ENCODE measurements at regions not wholly inside any gene's neighbourhood (a gene's known extent, or its start where the extent isn't known, plus 50 kb on each side); places are given as distances from the start of the nearest gene placed in this dataset.
"Not testable (repeated sequence)": the region's sequence is repeated elsewhere in the genome, so short reads cannot be mapped to it uniquely, and the experiment has no call there.

DNA sequence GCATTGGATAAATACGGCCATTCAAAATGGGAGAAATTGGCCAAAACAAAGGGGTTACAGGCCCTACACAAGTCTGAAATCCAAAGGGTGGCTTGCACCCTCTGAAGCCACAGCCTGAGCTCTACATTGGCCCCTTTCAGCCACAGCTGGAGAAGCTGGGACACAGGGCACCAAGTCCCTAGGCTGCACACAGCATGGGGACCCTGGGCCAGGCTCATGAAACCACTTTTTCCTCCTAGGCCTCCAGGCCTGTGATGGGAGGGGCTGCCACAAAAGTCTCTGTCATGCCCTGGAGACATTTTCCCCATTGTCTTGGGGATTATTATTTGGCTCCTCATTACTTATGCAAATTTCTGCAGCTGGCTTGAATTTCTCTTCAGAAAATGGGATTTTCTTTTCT lies 64.3 kb upstream of the COL5A2 start:
- TF ChIP-seq, protein P1, sequence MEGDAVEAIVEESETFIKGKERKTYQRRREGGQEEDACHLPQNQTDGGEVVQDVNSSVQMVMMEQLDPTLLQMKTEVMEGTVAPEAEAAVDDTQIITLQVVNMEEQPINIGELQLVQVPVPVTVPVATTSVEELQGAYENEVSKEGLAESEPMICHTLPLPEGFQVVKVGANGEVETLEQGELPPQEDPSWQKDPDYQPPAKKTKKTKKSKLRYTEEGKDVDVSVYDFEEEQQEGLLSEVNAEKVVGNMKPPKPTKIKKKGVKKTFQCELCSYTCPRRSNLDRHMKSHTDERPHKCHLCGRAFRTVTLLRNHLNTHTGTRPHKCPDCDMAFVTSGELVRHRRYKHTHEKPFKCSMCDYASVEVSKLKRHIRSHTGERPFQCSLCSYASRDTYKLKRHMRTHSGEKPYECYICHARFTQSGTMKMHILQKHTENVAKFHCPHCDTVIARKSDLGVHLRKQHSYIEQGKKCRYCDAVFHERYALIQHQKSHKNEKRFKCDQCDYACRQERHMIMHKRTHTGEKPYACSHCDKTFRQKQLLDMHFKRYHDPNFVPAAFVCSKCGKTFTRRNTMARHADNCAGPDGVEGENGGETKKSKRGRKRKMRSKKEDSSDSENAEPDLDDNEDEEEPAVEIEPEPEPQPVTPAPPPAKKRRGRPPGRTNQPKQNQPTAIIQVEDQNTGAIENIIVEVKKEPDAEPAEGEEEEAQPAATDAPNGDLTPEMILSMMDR (IDR thresholded peaks at IDR 0.05): not testable (repeated sequence)
- not testable (repeated sequence) for TF ChIP-seq POLR2A (IDR thresholded peaks at IDR 0.05)
